Heart left ventricle (tissue), 13 donors: ENCODE measurements at regions not wholly inside any gene's neighbourhood (a gene's known extent, or its start where the extent isn't known, plus 50 kb on each side); places are given as distances from the start of the nearest gene placed in this dataset.

Source experiments
- CTCF ChIP-seq, 12 donors: fragments of 200-600 bp; sonication (generic) in 4 of 12; IDR thresholded peaks; one replicate each; pipeline versions ENCODE4 v1.5.0 to v1.8.0; 2018 to 2022; ENCODE audit warnings: antibody characterized with exemption in 12 of 12, mild to moderate bottlenecking in 5 of 12
- POLR2A ChIP-seq, 2 donors: fragments of 450-650 bp; IDR thresholded peaks; one replicate each; pipeline ENCODE4 v1.6.1; 2017; ENCODE audit warnings: antibody characterized with exemption in 2 of 2, mild to moderate bottlenecking in 2 of 2, moderate library complexity in 2 of 2
- donor health status: ischemic (EF 13 %, LVEDD 7.1; RV severe dilation, severe dysfunction).
- donor health status: DM: no; HTN: yes; CAD: no.
- donor health status: DM: no; HTN: no; CAD: no.
- donor health status: ischemic (EF 25% LVEDD 6.9; RV normal size, moderate dysfunction).
- donor health status: ischemic (EF 25% LVEDD 5.7; RV mildly dilated, moderate dysfunction).
- donor health status: ischemic (EF 35%, LVEDD 5.7; RV mildly dilated, moderate dysfunction).
- donor health status: nonischemic (EF 11% LVEDD 7.7; RV severe dilation, severe dysfunction).
- donor health status: DM: yes; HTN: yes; CAD: no.
- donor health status: PGD.
- donor health status: ischemic (EF 29% LVEDD 5.4; RV normal size, mild dysfunction).
- donor health status: nonischemic (EF 23%, LVEDD 6.1; RV moderate dilation, normal function).

GRCh38 chr20:52483382-52483781 is 291.8 kb upstream of the ZFP64 start:
- TF ChIP-seq CTCF (IDR thresholded peaks at IDR 0.05) (no peak), POLR2A (IDR thresholded peaks at IDR 0.05) (no peak)
